ENCODE measurements at regions not wholly inside any gene's neighbourhood (a gene's known extent, or its start where the extent isn't known, plus 50 kb on each side); places are given as distances from the start of the nearest gene placed in this dataset.

- DNase-seq (peak in 8 of 10 donors; percentile 2 to 71 (median 42)), ATAC-seq (peak; percentile 91 to 94)
- no peaks in the 10 kb centered on the region for H3K9me3 Mint-ChIP-seq
- peak overlapping the region in 8 of 10 donors; percentile 56 to 94 (median 85) for H3K27ac Mint-ChIP-seq
- peaks cover 7 to 10% (median 8%) of the 10 kb centered on the region in 4 donors for H3K4me1 Mint-ChIP-seq
- H3K36me3 Mint-ChIP-seq: no peaks in the 10 kb centered on the region
- no peaks in the 10 kb centered on the region for H3K27me3 Mint-ChIP-seq
- POLR2A ChIA-PET: interaction anchor here (0.6 to 1.0 kb wide), 2 partner anchors 45 to 1672 kb away, joined by 3 to 4 read pairs; no protein-coding TSS in a partner anchor
- H3K4me3 Mint-ChIP-seq: peak overlapping the region in 6 of 10 donors; percentile 15 to 69 (median 39)
These were observed 113.0 kb downstream of the DTHD1 start for GRCh38 chr4:36394352-36394903.

GRCh38 chr4:36399762-36400353, 118.4 kb downstream of the DTHD1 start:
- peak overlapping the region in 1 of 10 donors; percentile 7 for H3K27ac Mint-ChIP-seq
- peak; percentile 56 to 65 for ATAC-seq
- DNase-seq: peak in 9 of 10 donors; percentile 13 to 65 (median 48)
- no peaks in the 10 kb centered on the region for H3K36me3 Mint-ChIP-seq
- H3K4me3 Mint-ChIP-seq: no peak overlapping the region
- H3K27me3 Mint-ChIP-seq: peaks cover 0 to 6% (median 0%) of the 10 kb centered on the region in 5 donors
- H3K9me3 Mint-ChIP-seq: no peaks in the 10 kb centered on the region
- POLR2A ChIA-PET: interaction anchor here (1.0 kb wide), 1 partner anchor 13 kb away, joined by 4 read pairs; no protein-coding TSS in a partner anchor
- peaks cover 0 to under 1% (median 0%) of the 10 kb centered on the region in 4 donors for H3K4me1 Mint-ChIP-seq

GRCh38 chr4:36402008-36402758, 120.8 kb downstream of the DTHD1 start:
- Mint-ChIP-seq H3K27me3 (peaks cover 0 to 6% (median 0%) of the 10 kb centered on the region in 5 donors), H3K4me3 (no peak overlapping the region), H3K27ac (no peak overlapping the region), H3K9me3 (no peaks in the 10 kb centered on the region), H3K4me1 (no peaks in the 10 kb centered on the region), H3K36me3 (no peaks in the 10 kb centered on the region)
- ATAC-seq: no peak
- POLR2A ChIA-PET: no interaction called here
- DNase-seq: no peak

GRCh38 chr4:36411338-36411737, 129.9 kb downstream of the DTHD1 start:
- Mint-ChIP-seq H3K27me3 (peaks cover 13 to 28% (median 17%) of the 10 kb centered on the region in 5 donors), H3K36me3 (no peaks in the 10 kb centered on the region), H3K27ac (no peak overlapping the region), H3K9me3 (no peaks in the 10 kb centered on the region), H3K4me3 (no peak overlapping the region), H3K4me1 (no peaks in the 10 kb centered on the region)
- POLR2A ChIA-PET: no interaction called here
- ATAC-seq (no peak), DNase-seq (no peak)

- H3K9me3 Mint-ChIP-seq: no peaks in the 10 kb centered on the region
- no peak overlapping the region for H3K4me3 Mint-ChIP-seq
- H3K36me3 Mint-ChIP-seq: no peaks in the 10 kb centered on the region
- ATAC-seq (no peak), DNase-seq (no peak)
- peaks cover 19 to 46% (median 31%) of the 10 kb centered on the region in 5 donors for H3K27me3 Mint-ChIP-seq
- POLR2A ChIA-PET: no interaction called here
- H3K27ac Mint-ChIP-seq: no peak overlapping the region
- no peaks in the 10 kb centered on the region for H3K4me1 Mint-ChIP-seq
These were observed 132.8 kb downstream of the DTHD1 start for GRCh38 chr4:36414248-36414647.

GRCh38 chr4:36417146-36417545, 135.7 kb downstream of the DTHD1 start:
- no peak overlapping the region for H3K27ac Mint-ChIP-seq
- ATAC-seq (no peak), DNase-seq (no peak)
- H3K27me3 Mint-ChIP-seq: peaks cover 18 to 37% (median 26%) of the 10 kb centered on the region in 5 donors
- H3K4me1 Mint-ChIP-seq: no peaks in the 10 kb centered on the region
- H3K9me3 Mint-ChIP-seq: no peaks in the 10 kb centered on the region
- H3K36me3 Mint-ChIP-seq: no peaks in the 10 kb centered on the region
- no peak overlapping the region for H3K4me3 Mint-ChIP-seq
- POLR2A ChIA-PET: no interaction called here

- Mint-ChIP-seq H3K4me3 (no peak overlapping the region), H3K36me3 (no peaks in the 10 kb centered on the region), H3K4me1 (no peaks in the 10 kb centered on the region), H3K27me3 (peaks cover 17 to 37% (median 27%) of the 10 kb centered on the region in 5 donors), H3K9me3 (no peaks in the 10 kb centered on the region), H3K27ac (no peak overlapping the region)
- DNase-seq (no peak), ATAC-seq (no peak)
- POLR2A ChIA-PET: no interaction called here
These were observed 138.8 kb downstream of the DTHD1 start for GRCh38 chr4:36420111-36420679.

GRCh38 chr4:36422607-36423006, 141.2 kb downstream of the DTHD1 start:
- no peaks in the 10 kb centered on the region for H3K9me3 Mint-ChIP-seq
- H3K4me3 Mint-ChIP-seq: no peak overlapping the region
- no peaks in the 10 kb centered on the region for H3K36me3 Mint-ChIP-seq
- H3K27ac Mint-ChIP-seq: no peak overlapping the region
- no peaks in the 10 kb centered on the region for H3K4me1 Mint-ChIP-seq
- POLR2A ChIA-PET: no interaction called here
- H3K27me3 Mint-ChIP-seq: peaks cover 6 to 34% (median 26%) of the 10 kb centered on the region in 5 donors
- no peak for ATAC-seq
- no peak for DNase-seq

- Mint-ChIP-seq H3K4me1 (no peaks in the 10 kb centered on the region), H3K36me3 (no peaks in the 10 kb centered on the region), H3K9me3 (no peaks in the 10 kb centered on the region), H3K27me3 (peaks cover 0 to 21% (median 19%) of the 10 kb centered on the region in 5 donors), H3K27ac (no peak overlapping the region), H3K4me3 (no peak overlapping the region)
- no peak for ATAC-seq
- no peak for DNase-seq
- POLR2A ChIA-PET: no interaction called here
These were observed 145.3 kb downstream of the DTHD1 start for GRCh38 chr4:36426741-36427140.

- no peak overlapping the region for H3K27ac Mint-ChIP-seq
- DNase-seq: no peak
- H3K4me1 Mint-ChIP-seq: no peaks in the 10 kb centered on the region
- no peaks in the 10 kb centered on the region for H3K36me3 Mint-ChIP-seq
- ATAC-seq: no peak
- H3K9me3 Mint-ChIP-seq: no peaks in the 10 kb centered on the region
- POLR2A ChIA-PET: no interaction called here
- H3K27me3 Mint-ChIP-seq: peaks cover 0 to 21% (median 19%) of the 10 kb centered on the region in 5 donors
- H3K4me3 Mint-ChIP-seq: no peak overlapping the region
These were observed 146.3 kb downstream of the DTHD1 start for GRCh38 chr4:36427696-36428095.

GRCh38 chr4:36432586-36432985, 151.2 kb downstream of the DTHD1 start:
- Mint-ChIP-seq H3K27me3 (peaks cover 0 to 27% (median 9%) of the 10 kb centered on the region in 5 donors), H3K4me3 (no peak overlapping the region), H3K9me3 (peaks cover 0 to 26% (median 17%) of the 10 kb centered on the region in 9 donors), H3K36me3 (peaks cover 0 to 8% (median 2%) of the 10 kb centered on the region in 3 donors), H3K27ac (no peak overlapping the region), H3K4me1 (no peaks in the 10 kb centered on the region)
- DNase-seq (no peak), ATAC-seq (no peak)
- POLR2A ChIA-PET: no interaction called here

- no peak for ATAC-seq
- H3K36me3 Mint-ChIP-seq: peaks cover 0 to 8% (median 2%) of the 10 kb centered on the region in 3 donors
- H3K9me3 Mint-ChIP-seq: peaks cover 0 to 38% (median 18%) of the 10 kb centered on the region in 9 donors
- H3K4me3 Mint-ChIP-seq: no peak overlapping the region
- POLR2A ChIA-PET: no interaction called here
- H3K27ac Mint-ChIP-seq: no peak overlapping the region
- H3K4me1 Mint-ChIP-seq: no peaks in the 10 kb centered on the region
- DNase-seq: no peak
- peaks cover 2 to 19% (median 9%) of the 10 kb centered on the region in 5 donors for H3K27me3 Mint-ChIP-seq
These were observed 158.1 kb downstream of the DTHD1 start for GRCh38 chr4:36439556-36439955.

GRCh38 chr4:36445480-36445879, 164.1 kb downstream of the DTHD1 start:
- H3K9me3 Mint-ChIP-seq: no peaks in the 10 kb centered on the region
- no peaks in the 10 kb centered on the region for H3K4me1 Mint-ChIP-seq
- H3K4me3 Mint-ChIP-seq: no peak overlapping the region
- DNase-seq (no peak), ATAC-seq (no peak)
- H3K27me3 Mint-ChIP-seq: peaks cover 5 to 35% (median 21%) of the 10 kb centered on the region in 5 donors
- H3K36me3 Mint-ChIP-seq: no peaks in the 10 kb centered on the region
- no peak overlapping the region for H3K27ac Mint-ChIP-seq
- POLR2A ChIA-PET: no interaction called here

Data from naive thymus-derived CD8-positive, alpha-beta T cell (primary cell).